Hepatocyte (in vitro differentiated cells): ENCODE measurements at regions not wholly inside any gene's neighbourhood (a gene's known extent, or its start where the extent isn't known, plus 50 kb on each side); places are given as distances from the start of the nearest gene placed in this dataset.

Source experiments
- EZH2 ChIP-seq: fragments of 200-600 bp; sonication (generic); IDR thresholded peaks from 2 replicates; pipeline ENCODE4 v1.6.1; 2016; ENCODE audit warnings: antibody characterized with exemption, mild to moderate bottlenecking, borderline replicate concordance
- EZH2phosphoT487 ChIP-seq: fragments of 200-600 bp; sonication (generic); IDR thresholded peaks from one replicate; pipeline ENCODE4 v1.6.1; 2018; ENCODE audit warnings: antibody characterized with exemption, mild to moderate bottlenecking, low read depth, moderate library complexity; ENCODE audit not compliant: unreplicated experiment, severe bottlenecking
- TF ChIP-seq, protein P1 (sequence below): fragments of 200-600 bp; sonication (generic); IDR thresholded peaks from 2 replicates; pipeline ENCODE4 v1.5.1; 2016; ENCODE audit warnings: antibody characterized with exemption, mild to moderate bottlenecking; ENCODE audit not compliant: poor library complexity

DNA sequence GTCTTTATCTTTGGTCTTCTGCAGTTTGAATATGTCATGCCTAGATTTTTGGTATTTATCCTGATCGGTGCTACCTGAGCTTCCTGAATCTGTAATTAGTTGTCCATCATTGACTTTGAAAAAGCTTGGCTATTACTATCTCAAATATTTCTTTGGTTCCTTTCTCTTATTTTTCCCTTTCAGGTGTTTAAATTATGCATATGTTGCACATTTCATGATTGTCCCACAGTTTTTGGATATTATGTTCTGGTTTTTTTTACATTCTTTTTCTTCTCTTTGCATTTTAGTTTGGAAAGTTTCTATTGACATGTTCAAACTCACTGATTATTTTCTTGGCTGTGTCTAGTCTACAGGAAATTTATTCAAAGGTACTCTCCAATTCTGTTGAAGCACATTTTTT, 840.3 kb upstream of the LRRC4C start:
- TF ChIP-seq EZH2phosphoT487 (no peak), EZH2 (no peak)
- TF ChIP-seq, protein P1, sequence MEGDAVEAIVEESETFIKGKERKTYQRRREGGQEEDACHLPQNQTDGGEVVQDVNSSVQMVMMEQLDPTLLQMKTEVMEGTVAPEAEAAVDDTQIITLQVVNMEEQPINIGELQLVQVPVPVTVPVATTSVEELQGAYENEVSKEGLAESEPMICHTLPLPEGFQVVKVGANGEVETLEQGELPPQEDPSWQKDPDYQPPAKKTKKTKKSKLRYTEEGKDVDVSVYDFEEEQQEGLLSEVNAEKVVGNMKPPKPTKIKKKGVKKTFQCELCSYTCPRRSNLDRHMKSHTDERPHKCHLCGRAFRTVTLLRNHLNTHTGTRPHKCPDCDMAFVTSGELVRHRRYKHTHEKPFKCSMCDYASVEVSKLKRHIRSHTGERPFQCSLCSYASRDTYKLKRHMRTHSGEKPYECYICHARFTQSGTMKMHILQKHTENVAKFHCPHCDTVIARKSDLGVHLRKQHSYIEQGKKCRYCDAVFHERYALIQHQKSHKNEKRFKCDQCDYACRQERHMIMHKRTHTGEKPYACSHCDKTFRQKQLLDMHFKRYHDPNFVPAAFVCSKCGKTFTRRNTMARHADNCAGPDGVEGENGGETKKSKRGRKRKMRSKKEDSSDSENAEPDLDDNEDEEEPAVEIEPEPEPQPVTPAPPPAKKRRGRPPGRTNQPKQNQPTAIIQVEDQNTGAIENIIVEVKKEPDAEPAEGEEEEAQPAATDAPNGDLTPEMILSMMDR: no peak
